A549 (cell line): ENCODE measurements at regions not wholly inside any gene's neighbourhood (a gene's known extent, or its start where the extent isn't known, plus 50 kb on each side); places are given as distances from the start of the nearest gene placed in this dataset.

ENCODE experiments used
- BHLHE40 ChIP-seq: IDR thresholded peaks from 2 replicates; pipeline ENCODE4 v1.6.1; 2012; ENCODE audit warnings: low read depth, low read length, inconsistent platforms
- CBX2 ChIP-seq: fragments of 200-600 bp; sonication (generic); IDR thresholded peaks from 2 replicates; pipeline ENCODE4 v1.6.1; 2016; ENCODE audit warnings: low read depth, mild to moderate bottlenecking, borderline replicate concordance
- CBX8 ChIP-seq: fragments of 200-600 bp; sonication (generic); IDR thresholded peaks from 2 replicates; pipeline ENCODE4 v1.6.1; 2016
- CTCF ChIP-seq: fragments of >200 bp; sonication (Bioruptor Twin); formaldehyde crosslinking; IDR thresholded peaks from 3 replicates; pipeline ENCODE4 v1.5.1; 2016
- JUN ChIP-seq, 2 experiments: fragments of >200 bp; sonication (Bioruptor Twin); formaldehyde crosslinking; IDR thresholded peaks; 2 replicates in 1 of 2; 3 replicates in 1 of 2; pipeline ENCODE4 v1.6.1; 2016 to 2017
- MAFK ChIP-seq: fragments of 450-650 bp; IDR thresholded peaks from 2 replicates; pipeline ENCODE4 v1.6.1; 2014; ENCODE audit not compliant: partially characterized antibody
- MYC ChIP-seq: IDR thresholded peaks from 2 replicates; pipeline ENCODE4 v1.6.1; 2012; ENCODE audit warnings: mild to moderate bottlenecking, inconsistent platforms, low read length, improper control_type of control experiment, borderline replicate concordance
- POLR2A ChIP-seq: IDR thresholded peaks from 2 replicates; pipeline ENCODE4 v1.6.1; 2012; ENCODE audit warnings: mild to moderate bottlenecking, low read length

DNA sequence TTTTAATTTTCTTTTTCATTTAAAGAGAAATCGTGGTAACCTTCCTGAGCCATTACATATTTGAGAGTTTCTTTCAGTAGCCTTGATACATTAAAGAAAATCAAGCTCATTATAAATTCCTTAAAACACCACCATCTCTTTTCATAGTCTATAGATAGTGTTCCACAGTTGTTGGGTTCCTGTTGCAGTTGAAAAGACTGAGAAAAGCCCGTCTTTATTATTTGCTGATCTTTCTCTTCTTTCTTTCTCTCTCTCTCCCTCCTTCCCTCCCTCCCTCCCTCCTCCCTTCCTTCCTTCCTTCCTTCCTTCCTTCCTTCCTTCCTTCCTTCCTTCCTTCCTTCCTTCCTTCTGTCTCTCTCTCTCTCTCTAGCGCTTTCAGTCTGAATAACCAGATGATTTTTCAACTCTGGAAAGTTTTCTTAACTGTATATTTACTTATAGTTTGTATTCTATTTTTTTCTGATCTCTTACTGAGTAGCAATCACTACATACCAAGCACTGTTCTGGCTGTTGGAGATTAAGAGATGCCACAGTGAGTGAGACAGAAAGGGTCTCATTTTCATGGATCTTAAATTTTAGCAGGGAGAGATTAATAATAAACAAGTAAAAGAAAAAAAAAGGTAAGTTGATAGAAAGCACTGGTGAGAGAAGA is 157.5 kb downstream of the TINAG start:
- TF ChIP-seq CTCF, result no peak
- no peak for TF ChIP-seq CBX8
- no peak for TF ChIP-seq BHLHE40
- TF ChIP-seq MYC, result no peak
- TF ChIP-seq MAFK, result no peak
- TF ChIP-seq POLR2A, result no peak
- no peak for TF ChIP-seq JUN (IDR thresholded peaks at IDR 0.05)
- TF ChIP-seq CBX2, result no peak
